CD8-positive, alpha-beta memory T cell (primary cell): ENCODE measurements at regions not wholly inside any gene's neighbourhood (a gene's known extent, or its start where the extent isn't known, plus 50 kb on each side); places are given as distances from the start of the nearest gene placed in this dataset.
"Not testable (repeated sequence)": the region's sequence is repeated elsewhere in the genome, so short reads cannot be mapped to it uniquely, and the experiment has no call there.

Experiments used
- CTCF ChIA-PET: fragments of 350-600 bp; sonication (Branson Sonifier 250); formaldehyde crosslinking; loops from one replicate; lab custom pipeline; 2021; ENCODE audit warnings: antibody characterized with exemption; lab: Charles Lee
- POLR2A ChIA-PET: fragments of 350-600 bp; sonication (Branson Sonifier 250); formaldehyde crosslinking; loops from one replicate; lab custom pipeline; 2021; ENCODE audit warnings: antibody characterized with exemption; lab: Charles Lee
- DNase-seq, 5 donors: peaks; one replicate each; pipeline versions ENCODE4 v3.0.0 to v3.0.0-alpha.2; 2020 to 2022; ENCODE audit warnings: mixed read lengths in 1 of 5
- H3K27ac ChIP-seq: one replicate; pipeline ENCODE4 v1.7.0; 2013; ENCODE audit warnings: low read depth, mild to moderate bottlenecking, low read length, moderate library complexity
- H3K27me3 ChIP-seq: 2 replicates; pipeline ENCODE4 v1.7.0; 2013; ENCODE audit warnings: low read length, mild to moderate bottlenecking; ENCODE audit not compliant: insufficient read depth, poor library complexity, severe bottlenecking
- H3K36me3 ChIP-seq: 2 replicates; pipeline ENCODE4 v1.7.0; 2013; ENCODE audit warnings: mild to moderate bottlenecking, low read length, moderate library complexity; ENCODE audit not compliant: insufficient read depth
- H3K4me1 ChIP-seq: 2 replicates; pipeline ENCODE4 v1.7.0; 2013; ENCODE audit warnings: mild to moderate bottlenecking, low read length, moderate library complexity; ENCODE audit not compliant: insufficient read depth
- H3K4me3 ChIP-seq: 2 replicates; pipeline ENCODE4 v1.7.0; 2013; ENCODE audit warnings: mild to moderate bottlenecking, low read length
- H3K9me3 ChIP-seq: 2 replicates; pipeline ENCODE4 v1.7.0; 2013; ENCODE audit warnings: mild to moderate bottlenecking, low read length
- H3K27ac Mint-ChIP-seq, 8 donors: one replicate each; pipeline ENCODE4 v1.8.0; 2020 to 2021; ENCODE audit warnings: mixed read lengths in 8 of 8, mild to moderate bottlenecking in 6 of 8, inconsistent platforms in 3 of 8, moderate library complexity in 3 of 8
- H3K27me3 Mint-ChIP-seq, 2 donors: one replicate each; pipeline ENCODE4 v1.8.0; 2020 to 2021; ENCODE audit warnings: mixed read lengths in 2 of 2, mild to moderate bottlenecking in 1 of 2, moderate library complexity in 1 of 2
- H3K36me3 Mint-ChIP-seq, 3 donors: one replicate each; pipeline ENCODE4 v1.8.0; 2020 to 2021; ENCODE audit warnings: mixed read lengths in 3 of 3, inconsistent platforms in 1 of 3, mild to moderate bottlenecking in 1 of 3
- H3K4me1 Mint-ChIP-seq, 3 donors: one replicate each; pipeline ENCODE4 v1.8.0; 2020 to 2021; ENCODE audit warnings: mixed read lengths in 3 of 3, inconsistent platforms in 1 of 3, mild to moderate bottlenecking in 1 of 3
- H3K4me3 Mint-ChIP-seq, 7 donors: one replicate each; pipeline ENCODE4 v1.8.0; 2020 to 2021; ENCODE audit warnings: mixed read lengths in 7 of 7, mild to moderate bottlenecking in 6 of 7, moderate library complexity in 4 of 7, inconsistent platforms in 2 of 7
- H3K9me3 Mint-ChIP-seq, 5 donors: one replicate each; pipeline ENCODE4 v1.8.0; 2020 to 2022; ENCODE audit warnings: mixed read lengths in 5 of 5, mild to moderate bottlenecking in 3 of 5, moderate library complexity in 2 of 5, inconsistent platforms in 1 of 5

DNA sequence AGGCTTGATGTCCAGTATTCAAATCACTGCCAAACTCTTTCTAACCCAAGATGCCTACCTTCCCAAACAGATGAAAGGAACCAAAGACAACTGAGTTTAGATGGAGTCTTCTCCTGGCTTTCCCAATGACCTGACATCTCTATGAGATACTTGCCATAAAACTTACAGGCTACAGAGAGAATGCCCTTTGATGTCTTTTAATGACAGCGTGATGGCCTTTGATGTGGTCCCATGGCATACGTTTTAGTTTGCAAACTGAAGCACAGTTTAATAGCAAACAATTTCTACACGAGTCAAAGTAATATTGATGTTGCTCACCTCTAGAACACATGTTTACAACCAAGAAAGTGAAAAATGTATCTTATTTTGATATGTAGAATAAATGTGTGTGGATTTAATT, 73.2 kb downstream of the ZIC4 start:
- CTCF ChIA-PET = no interaction called here
- POLR2A ChIA-PET = no interaction called here
- H3K36me3 ChIP-seq = no peaks in the 10 kb centered on the region

GRCh38 chr3:147328711-147329110, 77.6 kb downstream of the ZIC4 start:
- H3K27me3 ChIP-seq = no peaks in the 10 kb centered on the region
- H3K4me1 Mint-ChIP-seq = no peaks in the 10 kb centered on the region
- CTCF ChIA-PET = no interaction called here

More for the DNA sequence above, 73.2 kb downstream of the ZIC4 start:
- H3K9me3 ChIP-seq = no peaks in the 10 kb centered on the region
- H3K4me3 ChIP-seq = no peak overlapping the region
- Mint-ChIP-seq H3K4me1 (no peaks in the 10 kb centered on the region), H3K4me3 (no peak overlapping the region), H3K27ac (no peak overlapping the region), H3K27me3 (no peaks in the 10 kb centered on the region), H3K9me3 (peaks cover 0 to 2% (median under 1%) of the 10 kb centered on the region in 5 donors), H3K36me3 (no peaks in the 10 kb centered on the region)
- H3K4me1 ChIP-seq = no peaks in the 10 kb centered on the region
- DNase-seq = no peak
- no peaks in the 10 kb centered on the region for H3K27me3 ChIP-seq
- H3K27ac ChIP-seq = no peak overlapping the region

GRCh38 chr3:147324356-147324755, 82.0 kb downstream of the ZIC4 start:
- H3K9me3 ChIP-seq = no peaks in the 10 kb centered on the region
- CTCF ChIA-PET = no interaction called here
- no peaks in the 10 kb centered on the region for H3K36me3 Mint-ChIP-seq

More at GRCh38 chr3:147328711-147329110, 77.6 kb downstream of the ZIC4 start:
- no peaks in the 10 kb centered on the region for H3K36me3 ChIP-seq
- Mint-ChIP-seq H3K27ac (no peak overlapping the region), H3K4me3 (no peak overlapping the region), H3K27me3 (no peaks in the 10 kb centered on the region), H3K9me3 (peaks cover 0 to 18% (median 2%) of the 10 kb centered on the region in 5 donors), H3K36me3 (no peaks in the 10 kb centered on the region)
- no peaks in the 10 kb centered on the region for H3K9me3 ChIP-seq
- DNase-seq = no peak
- POLR2A ChIA-PET = no interaction called here
- H3K4me1 ChIP-seq = no peaks in the 10 kb centered on the region
- no peak overlapping the region for H3K4me3 ChIP-seq
- H3K27ac ChIP-seq = no peak overlapping the region

GRCh38 chr3:147318900-147319299, 87.4 kb downstream of the ZIC4 start:
- no peaks in the 10 kb centered on the region for H3K36me3 ChIP-seq
- Mint-ChIP-seq H3K27ac (no peak overlapping the region), H3K27me3 (no peaks in the 10 kb centered on the region), H3K9me3 (peaks cover 3 to 13% (median 10%) of the 10 kb centered on the region in 5 donors), H3K4me1 (no peaks in the 10 kb centered on the region), H3K36me3 (no peaks in the 10 kb centered on the region), H3K4me3 (no peak overlapping the region)
- H3K27ac ChIP-seq = no peak overlapping the region
- ChIA-PET POLR2A (no interaction called here), CTCF (no interaction called here)
- no peak overlapping the region for H3K4me3 ChIP-seq
- DNase-seq = no peak
- H3K27me3 ChIP-seq = no peaks in the 10 kb centered on the region
- H3K4me1 ChIP-seq = no peaks in the 10 kb centered on the region
- no peaks in the 10 kb centered on the region for H3K9me3 ChIP-seq

More at GRCh38 chr3:147324356-147324755, 82.0 kb downstream of the ZIC4 start:
- Histone ChIP-seq H3K27me3 (no peaks in the 10 kb centered on the region), H3K36me3 (no peaks in the 10 kb centered on the region), H3K4me1 (no peaks in the 10 kb centered on the region), H3K4me3 (no peak overlapping the region), H3K27ac (no peak overlapping the region)
- Mint-ChIP-seq H3K4me1 (no peaks in the 10 kb centered on the region), H3K4me3 (no peak overlapping the region), H3K27ac (no peak overlapping the region), H3K27me3 (no peaks in the 10 kb centered on the region), H3K9me3 (peaks cover 5 to 22% (median 7%) of the 10 kb centered on the region in 5 donors)
- no peak for DNase-seq
- POLR2A ChIA-PET = no interaction called here

GRCh38 chr3:147317080-147317479, 89.3 kb downstream of the ZIC4 start:
- H3K9me3 Mint-ChIP-seq = peaks cover 3 to 11% (median 10%) of the 10 kb centered on the region in 5 donors
- H3K27ac ChIP-seq, H3K36me3 Mint-ChIP-seq, H3K9me3 ChIP-seq, H3K27ac Mint-ChIP-seq, H3K27me3 ChIP-seq, H3K4me1 Mint-ChIP-seq, H3K4me1 ChIP-seq, H3K4me3 Mint-ChIP-seq, POLR2A ChIA-PET, H3K36me3 ChIP-seq, DNase-seq, H3K4me3 ChIP-seq, H3K27me3 Mint-ChIP-seq: not testable (repeated sequence)
- CTCF ChIA-PET = interaction anchor here (1.2 kb wide), 1 partner anchor 8 kb away, joined by 3 read pairs; no protein-coding TSS in a partner anchor

DNA sequence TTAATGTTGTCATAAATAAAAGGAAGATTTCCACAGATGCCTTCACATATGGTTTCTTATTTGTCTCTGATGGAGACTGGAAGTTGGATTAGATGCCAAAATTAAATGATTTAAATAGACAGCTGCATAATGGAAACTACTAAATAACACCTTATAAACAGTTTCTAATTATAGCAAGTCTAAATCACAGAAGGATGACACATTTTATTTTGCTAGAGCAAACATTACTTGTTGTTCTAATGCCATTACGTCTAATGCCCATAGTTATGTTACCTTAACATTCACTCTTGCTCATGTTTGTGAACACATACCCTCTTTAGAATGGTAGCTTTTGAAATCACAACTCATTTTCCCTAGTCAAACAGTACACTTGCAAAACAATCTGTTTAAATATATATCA, 92.8 kb downstream of the ZIC4 start:
- Histone ChIP-seq H3K9me3 (no peaks in the 10 kb centered on the region), H3K27ac (no peak overlapping the region), H3K4me1 (no peaks in the 10 kb centered on the region), H3K4me3 (no peak overlapping the region), H3K36me3 (no peaks in the 10 kb centered on the region), H3K27me3 (no peaks in the 10 kb centered on the region)
- H3K9me3 Mint-ChIP-seq = peaks cover 0 to 4% (median 1%) of the 10 kb centered on the region in 5 donors
- H3K27ac Mint-ChIP-seq = no peak overlapping the region
- ChIA-PET CTCF (no interaction called here), POLR2A (no interaction called here)
- H3K4me3 Mint-ChIP-seq = no peak overlapping the region
- no peaks in the 10 kb centered on the region for H3K36me3 Mint-ChIP-seq
- no peaks in the 10 kb centered on the region for H3K4me1 Mint-ChIP-seq
- no peak for DNase-seq
- H3K27me3 Mint-ChIP-seq = no peaks in the 10 kb centered on the region

DNA sequence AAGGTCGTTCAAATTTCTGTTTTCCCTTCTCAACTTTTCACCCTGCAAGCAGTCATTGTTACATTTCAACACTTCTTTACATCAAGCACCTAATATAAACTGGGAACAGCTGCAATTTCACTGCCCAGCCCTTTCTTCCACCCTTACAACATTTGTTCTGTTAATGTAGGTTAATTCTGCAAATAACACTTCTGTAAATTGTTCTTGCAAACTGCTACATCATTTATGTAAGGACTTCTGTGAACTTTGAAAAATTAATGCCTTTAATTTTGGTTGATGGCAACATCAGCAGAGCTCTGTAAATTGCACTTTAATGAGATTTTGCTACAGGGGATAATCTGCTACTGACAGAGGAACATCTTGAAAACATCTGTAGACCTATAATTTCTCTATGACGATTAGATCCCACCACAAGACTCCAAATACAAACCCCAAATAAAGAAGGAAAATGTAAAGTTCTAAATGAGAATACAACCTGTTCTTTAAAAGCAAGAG, 93.5 kb downstream of the ZIC4 start:
- no peak for DNase-seq
- Mint-ChIP-seq H3K27ac (no peak overlapping the region), H3K4me1 (no peaks in the 10 kb centered on the region), H3K9me3 (peaks cover 0 to 4% (median 1%) of the 10 kb centered on the region in 5 donors), H3K4me3 (no peak overlapping the region), H3K36me3 (no peaks in the 10 kb centered on the region), H3K27me3 (no peaks in the 10 kb centered on the region)
- Histone ChIP-seq H3K27me3 (no peaks in the 10 kb centered on the region), H3K4me3 (no peak overlapping the region), H3K27ac (no peak overlapping the region), H3K36me3 (no peaks in the 10 kb centered on the region), H3K4me1 (no peaks in the 10 kb centered on the region), H3K9me3 (no peaks in the 10 kb centered on the region)
- CTCF ChIA-PET = no interaction called here
- POLR2A ChIA-PET = no interaction called here

GRCh38 chr3:147311716-147312115, 94.6 kb downstream of the ZIC4 start:
- Histone ChIP-seq H3K4me1 (no peaks in the 10 kb centered on the region), H3K36me3 (no peaks in the 10 kb centered on the region), H3K27me3 (no peaks in the 10 kb centered on the region), H3K4me3 (no peak overlapping the region), H3K9me3 (no peaks in the 10 kb centered on the region), H3K27ac (no peak overlapping the region)
- ChIA-PET CTCF (no interaction called here), POLR2A (no interaction called here)
- no peak for DNase-seq
- Mint-ChIP-seq H3K4me1 (no peaks in the 10 kb centered on the region), H3K4me3 (no peak overlapping the region), H3K9me3 (peaks cover 0 to 4% (median 2%) of the 10 kb centered on the region in 5 donors), H3K27ac (no peak overlapping the region), H3K36me3 (no peaks in the 10 kb centered on the region), H3K27me3 (no peaks in the 10 kb centered on the region)
